BJ (cell line): ENCODE measurements at regions not wholly inside any gene's neighbourhood (a gene's known extent, or its start where the extent isn't known, plus 50 kb on each side); places are given as distances from the start of the nearest gene placed in this dataset.

Experiments
- CTCF ChIA-PET: fragments of 350-600 bp; formaldehyde crosslinking; extraction: SDS; loops from one replicate; lab custom pipeline; 2021; ENCODE audit warnings: antibody characterized with exemption, inconsistent platforms; lab: Yijun Ruan, JAX
- POLR2A ChIA-PET: fragments of 300-600 bp; sonication (Branson Sonifier 250); formaldehyde crosslinking; extraction: SDS; loops from one replicate; lab custom pipeline; 2021; ENCODE audit warnings: antibody characterized with exemption; lab: Charles Lee
- DNase-seq: peaks from one replicate; pipeline ENCODE4 v3.0.0-alpha.2; 2011; ENCODE audit warnings: low read depth
- H3K27me3 ChIP-seq: 2 replicates; pipeline ENCODE4 v1.6.0; 2011; ENCODE audit warnings: low read length; ENCODE audit not compliant: control insufficient read depth, insufficient read depth
- H3K36me3 ChIP-seq: 2 replicates; pipeline ENCODE4 v1.5.1; 2011; ENCODE audit warnings: low read length; ENCODE audit not compliant: control insufficient read depth, insufficient read depth
- H3K4me3 ChIP-seq: 2 replicates; pipeline ENCODE4 v1.5.1; 2011; ENCODE audit warnings: low read depth, mild to moderate bottlenecking, control low read depth, low read length
- TF ChIP-seq, protein P1 (sequence below): IDR thresholded peaks from 2 replicates; pipeline ENCODE4 v1.5.1; 2011; ENCODE audit warnings: low read depth, mild to moderate bottlenecking, control low read depth, inconsistent platforms, low read length, moderate library complexity; ENCODE audit not compliant: insufficient read depth

DNA sequence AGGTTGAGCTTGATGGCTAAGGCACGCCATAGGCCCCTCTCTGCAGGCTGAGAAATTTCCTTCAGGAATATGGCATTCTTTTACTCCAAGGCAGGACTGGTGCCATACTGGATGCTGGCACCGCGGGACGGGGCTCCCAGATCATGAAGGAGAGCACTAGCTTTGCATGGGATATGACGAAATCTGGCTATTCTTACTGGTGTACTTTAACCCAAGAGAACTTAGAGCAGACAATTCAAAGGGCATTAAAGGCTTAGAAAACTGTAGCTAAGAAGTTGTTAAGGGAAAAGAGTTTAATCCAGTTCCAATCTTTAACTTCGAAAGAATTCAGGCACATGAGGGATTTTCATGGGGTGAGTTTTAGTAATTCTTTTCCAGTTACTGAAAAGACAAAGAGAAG, 204.4 kb upstream of the ESRRG start:
- H3K27me3 ChIP-seq, result no peaks in the 10 kb centered on the region
- ChIA-PET POLR2A (no interaction called here), CTCF (no interaction called here)
- TF ChIP-seq, protein P1, sequence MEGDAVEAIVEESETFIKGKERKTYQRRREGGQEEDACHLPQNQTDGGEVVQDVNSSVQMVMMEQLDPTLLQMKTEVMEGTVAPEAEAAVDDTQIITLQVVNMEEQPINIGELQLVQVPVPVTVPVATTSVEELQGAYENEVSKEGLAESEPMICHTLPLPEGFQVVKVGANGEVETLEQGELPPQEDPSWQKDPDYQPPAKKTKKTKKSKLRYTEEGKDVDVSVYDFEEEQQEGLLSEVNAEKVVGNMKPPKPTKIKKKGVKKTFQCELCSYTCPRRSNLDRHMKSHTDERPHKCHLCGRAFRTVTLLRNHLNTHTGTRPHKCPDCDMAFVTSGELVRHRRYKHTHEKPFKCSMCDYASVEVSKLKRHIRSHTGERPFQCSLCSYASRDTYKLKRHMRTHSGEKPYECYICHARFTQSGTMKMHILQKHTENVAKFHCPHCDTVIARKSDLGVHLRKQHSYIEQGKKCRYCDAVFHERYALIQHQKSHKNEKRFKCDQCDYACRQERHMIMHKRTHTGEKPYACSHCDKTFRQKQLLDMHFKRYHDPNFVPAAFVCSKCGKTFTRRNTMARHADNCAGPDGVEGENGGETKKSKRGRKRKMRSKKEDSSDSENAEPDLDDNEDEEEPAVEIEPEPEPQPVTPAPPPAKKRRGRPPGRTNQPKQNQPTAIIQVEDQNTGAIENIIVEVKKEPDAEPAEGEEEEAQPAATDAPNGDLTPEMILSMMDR, result no peak
- H3K4me3 ChIP-seq, result no peak overlapping the region
- no peak for DNase-seq
- no peaks in the 10 kb centered on the region for H3K36me3 ChIP-seq

DNA sequence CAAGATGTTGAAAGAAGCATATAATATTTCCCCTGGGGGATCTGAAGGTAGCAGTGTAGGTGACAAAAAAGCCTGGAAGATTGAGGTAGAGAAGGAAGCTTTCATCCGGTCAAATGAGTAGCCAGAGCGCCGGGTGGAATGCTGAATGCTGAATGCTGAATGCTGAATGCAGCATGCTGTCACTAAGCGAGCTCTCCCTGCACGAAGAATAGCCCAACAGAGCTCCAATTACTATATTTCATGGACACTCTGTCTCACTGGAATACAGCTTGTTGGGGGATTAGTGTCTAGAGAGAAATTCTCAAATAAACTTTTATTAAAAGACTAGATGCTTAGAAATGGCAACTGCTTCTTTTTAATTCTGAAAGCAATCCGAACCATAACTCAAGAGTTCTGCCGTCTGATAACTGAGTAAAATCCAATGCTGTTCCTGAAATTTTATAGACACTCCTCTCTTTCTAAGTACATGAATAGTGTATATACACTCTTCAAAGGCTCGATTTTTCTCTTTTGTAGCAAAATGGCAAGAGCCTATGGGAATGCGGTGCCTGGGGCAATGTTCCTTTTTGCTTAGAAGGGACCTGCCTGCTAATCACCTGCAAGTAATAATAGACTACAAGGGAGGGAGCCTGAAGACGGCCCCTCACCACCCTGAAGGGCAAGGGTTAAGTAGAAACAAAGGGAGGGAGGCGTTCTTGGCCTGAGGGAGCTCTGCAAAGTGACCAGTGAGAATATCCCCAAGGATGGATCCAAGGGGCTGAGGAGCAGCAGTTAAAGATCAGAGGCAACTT, 203.7 kb upstream of the ESRRG start:
- ChIA-PET POLR2A (no interaction called here), CTCF (interaction anchor here (0.6 kb wide), 1 partner anchor 810 kb away, joined by 3 read pairs; no protein-coding TSS in a partner anchor)
- TF ChIP-seq, protein P1, result no peak
- Histone ChIP-seq H3K27me3 (no peaks in the 10 kb centered on the region), H3K36me3 (no peaks in the 10 kb centered on the region), H3K4me3 (no peak overlapping the region)
- no peak for DNase-seq

DNA sequence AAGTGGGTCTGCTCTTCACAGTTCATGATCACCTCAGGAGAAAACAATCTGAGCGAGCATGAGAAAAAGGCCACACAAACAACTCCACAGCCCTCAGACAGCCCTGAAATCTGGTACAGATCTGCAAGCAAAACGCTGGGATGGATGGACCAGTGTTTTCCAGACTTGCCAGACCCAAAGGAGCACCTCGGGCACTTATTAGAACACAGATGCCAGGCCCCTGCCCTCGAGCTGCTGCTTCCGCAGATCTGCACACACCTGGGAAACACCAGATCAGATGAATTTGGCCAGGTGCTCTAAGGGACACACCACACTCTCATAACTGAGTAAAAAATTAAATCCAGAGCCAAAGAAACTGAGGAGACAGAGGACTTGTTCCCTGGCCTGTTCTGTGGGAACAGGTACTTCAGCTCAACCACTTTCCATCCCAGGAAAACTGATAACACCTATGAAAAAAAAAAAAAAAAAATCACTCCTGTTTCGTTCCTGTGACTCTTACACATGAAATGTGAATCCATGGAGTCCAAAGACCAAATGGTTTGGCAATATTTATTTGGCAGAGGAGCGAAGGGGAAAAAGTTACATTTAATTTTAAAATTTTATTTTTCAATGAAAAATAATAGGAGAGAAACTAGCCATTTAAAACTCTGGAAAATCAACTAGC, 202.9 kb upstream of the ESRRG start:
- TF ChIP-seq, protein P1, result no peak

DNA sequence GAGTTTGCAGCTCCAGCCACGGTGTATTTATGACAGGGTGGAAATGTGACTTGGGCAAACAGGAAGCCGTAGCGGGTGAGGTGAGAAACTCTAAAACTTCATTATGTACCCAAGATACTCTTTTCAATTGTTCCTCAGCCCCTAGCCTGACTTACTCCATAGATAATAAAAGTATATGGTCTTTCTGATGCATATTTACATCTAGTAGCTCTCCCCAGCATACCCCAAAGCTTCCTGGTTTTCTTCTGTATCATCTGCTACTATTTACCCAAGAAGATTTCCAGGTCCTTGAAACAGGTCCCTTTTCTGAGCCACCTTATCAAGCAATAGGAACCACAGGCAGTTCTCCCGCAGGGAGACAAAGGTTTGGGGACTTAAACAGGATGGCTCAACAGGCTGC, 201.5 kb upstream of the ESRRG start:
- H3K4me3 ChIP-seq, result no peak overlapping the region
- TF ChIP-seq, protein P1, result no peak
- ChIA-PET CTCF (no interaction called here), POLR2A (no interaction called here)
- no peaks in the 10 kb centered on the region for H3K27me3 ChIP-seq
- DNase-seq, result no peak
- H3K36me3 ChIP-seq, result no peaks in the 10 kb centered on the region

More for the DNA sequence above, 202.9 kb upstream of the ESRRG start:
- Histone ChIP-seq H3K4me3 (no peak overlapping the region), H3K36me3 (no peaks in the 10 kb centered on the region), H3K27me3 (no peaks in the 10 kb centered on the region)
- DNase-seq, result no peak
- CTCF ChIA-PET, result no interaction called here
- POLR2A ChIA-PET, result no interaction called here

DNA sequence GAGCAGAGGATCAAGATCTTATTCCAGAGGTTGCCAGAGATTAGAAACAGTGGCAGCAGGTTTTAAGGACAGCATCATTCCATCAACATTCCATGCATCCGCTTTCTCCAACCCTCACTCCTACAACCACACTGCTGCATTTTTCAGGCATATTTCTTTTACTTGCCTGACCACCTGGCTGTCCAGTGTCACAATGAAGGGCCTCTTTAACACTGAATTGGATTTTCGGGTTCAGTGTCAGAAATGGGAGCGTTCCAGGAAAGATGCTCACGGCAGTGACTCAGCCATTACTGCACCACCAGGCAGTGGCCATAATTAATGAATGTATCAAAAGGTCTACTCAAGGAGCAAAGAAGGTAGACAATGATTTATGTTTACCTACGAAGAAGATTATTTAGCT, 200.4 kb upstream of the ESRRG start:
- H3K27me3 ChIP-seq, result no peaks in the 10 kb centered on the region
- no peak for DNase-seq
- TF ChIP-seq, protein P1, result no peak
- CTCF ChIA-PET, result no interaction called here
- no peaks in the 10 kb centered on the region for H3K36me3 ChIP-seq
- POLR2A ChIA-PET, result no interaction called here
- H3K4me3 ChIP-seq, result no peak overlapping the region
